Lower leg skin (tissue), 4 donors: ENCODE measurements at regions not wholly inside any gene's neighbourhood (a gene's known extent, or its start where the extent isn't known, plus 50 kb on each side); places are given as distances from the start of the nearest gene placed in this dataset.

Source experiments
- DNase-seq, 2 donors: peaks; one replicate each; pipeline ENCODE4 v3.0.0-alpha.2; 2019; ENCODE audit warnings: low spot score in 2 of 2
- H3K4me3 ChIP-seq: fragments of 200-600 bp; sonication (generic); 2 replicates; pipeline ENCODE4 v1.5.1; 2017; ENCODE audit warnings: mild to moderate bottlenecking, low read depth; ENCODE audit not compliant: poor library complexity, severe bottlenecking
- POLR2A ChIP-seq, 2 donors: fragments of 450-650 bp; IDR thresholded peaks; one replicate each; pipeline ENCODE4 v1.6.1; 2016 to 2017; ENCODE audit warnings: antibody characterized with exemption in 2 of 2, mild to moderate bottlenecking in 1 of 2, moderate library complexity in 1 of 2
- WGBS, 2 donors: methylation state at CpG; one replicate each; pipeline ENCODE4 v1.1.5; 2018; 5-methylcytosine and 5-hydroxymethylcytosine counted together
- intact Hi-C: fragments of 100-400 bp; cut with DNase I; formaldehyde crosslinking; loops from one replicate; pipeline ENCODE4 v1.15.0; 2023; ENCODE audit warnings: low total_unique reads
- TF ChIP-seq, protein P1 (sequence below), 3 donors: fragments of 450-650 bp; IDR thresholded peaks; one replicate each; pipeline ENCODE4 v1.5.1; 2016; ENCODE audit warnings: antibody characterized with exemption in 3 of 3, mild to moderate bottlenecking in 3 of 3, moderate library complexity in 2 of 3

DNA sequence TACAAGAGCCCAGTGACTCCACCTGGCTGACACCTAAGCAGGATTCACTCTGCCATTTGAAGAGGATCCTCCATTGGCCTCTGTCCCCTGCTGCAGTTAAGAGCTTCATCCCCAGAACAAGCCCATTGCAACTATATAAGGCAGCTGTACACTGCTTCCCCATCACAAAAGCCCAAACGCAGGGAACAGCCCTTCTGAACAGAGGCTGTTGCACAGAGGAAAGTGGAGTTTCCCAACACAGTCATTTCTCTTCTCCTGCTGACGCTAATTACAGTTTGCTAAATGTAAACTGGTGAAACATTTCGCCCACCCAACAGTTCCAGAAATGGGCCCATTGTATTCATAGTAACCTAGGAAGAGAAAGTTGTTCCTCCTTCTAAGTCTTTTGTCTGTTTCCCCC is 455.8 kb upstream of the DAB1 start:
- intact Hi-C loops = no loop called here
- H3K4me3 ChIP-seq = no peak overlapping the region
- TF ChIP-seq, protein P1, sequence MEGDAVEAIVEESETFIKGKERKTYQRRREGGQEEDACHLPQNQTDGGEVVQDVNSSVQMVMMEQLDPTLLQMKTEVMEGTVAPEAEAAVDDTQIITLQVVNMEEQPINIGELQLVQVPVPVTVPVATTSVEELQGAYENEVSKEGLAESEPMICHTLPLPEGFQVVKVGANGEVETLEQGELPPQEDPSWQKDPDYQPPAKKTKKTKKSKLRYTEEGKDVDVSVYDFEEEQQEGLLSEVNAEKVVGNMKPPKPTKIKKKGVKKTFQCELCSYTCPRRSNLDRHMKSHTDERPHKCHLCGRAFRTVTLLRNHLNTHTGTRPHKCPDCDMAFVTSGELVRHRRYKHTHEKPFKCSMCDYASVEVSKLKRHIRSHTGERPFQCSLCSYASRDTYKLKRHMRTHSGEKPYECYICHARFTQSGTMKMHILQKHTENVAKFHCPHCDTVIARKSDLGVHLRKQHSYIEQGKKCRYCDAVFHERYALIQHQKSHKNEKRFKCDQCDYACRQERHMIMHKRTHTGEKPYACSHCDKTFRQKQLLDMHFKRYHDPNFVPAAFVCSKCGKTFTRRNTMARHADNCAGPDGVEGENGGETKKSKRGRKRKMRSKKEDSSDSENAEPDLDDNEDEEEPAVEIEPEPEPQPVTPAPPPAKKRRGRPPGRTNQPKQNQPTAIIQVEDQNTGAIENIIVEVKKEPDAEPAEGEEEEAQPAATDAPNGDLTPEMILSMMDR (IDR thresholded peaks at IDR 0.05) = no peak
- TF ChIP-seq POLR2A (IDR thresholded peaks at IDR 0.05) = no peak
- 74 to 98% methylated on average over 3 of the region's 3 CpGs for WGBS, 2 donors
- DNase-seq = no peak

DNA sequence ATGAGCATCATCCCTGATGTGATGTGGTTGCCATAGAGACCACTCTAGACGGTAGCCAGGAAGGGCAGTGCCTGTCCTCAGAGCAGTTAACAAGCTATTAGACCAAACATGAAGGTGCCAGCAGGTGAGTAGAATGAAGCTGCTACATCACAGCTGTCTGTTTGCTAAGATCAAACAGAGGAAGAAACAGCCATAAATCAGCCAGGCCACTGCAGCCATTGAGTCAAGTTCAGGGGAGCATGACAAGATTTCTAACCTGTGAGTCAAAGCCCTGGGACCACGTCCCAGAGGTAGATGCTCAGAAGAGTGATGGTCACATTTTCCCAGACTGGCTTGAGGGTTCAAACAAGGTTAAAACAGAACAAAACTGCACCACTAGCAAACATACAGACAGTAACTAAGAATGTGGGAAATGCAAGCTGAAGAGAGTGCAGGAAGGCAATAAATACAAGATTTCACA is 450.6 kb upstream of the DAB1 start:
- DNase-seq = no peak
- no peak for TF ChIP-seq POLR2A (IDR thresholded peaks at IDR 0.05)
- TF ChIP-seq, protein P1 (IDR thresholded peaks at IDR 0.05) = no peak
- H3K4me3 ChIP-seq = no peak overlapping the region
- WGBS, 2 donors = 22 to 27% methylated on average over 2 of the region's 2 CpGs
- intact Hi-C loops = no loop called here

DNA sequence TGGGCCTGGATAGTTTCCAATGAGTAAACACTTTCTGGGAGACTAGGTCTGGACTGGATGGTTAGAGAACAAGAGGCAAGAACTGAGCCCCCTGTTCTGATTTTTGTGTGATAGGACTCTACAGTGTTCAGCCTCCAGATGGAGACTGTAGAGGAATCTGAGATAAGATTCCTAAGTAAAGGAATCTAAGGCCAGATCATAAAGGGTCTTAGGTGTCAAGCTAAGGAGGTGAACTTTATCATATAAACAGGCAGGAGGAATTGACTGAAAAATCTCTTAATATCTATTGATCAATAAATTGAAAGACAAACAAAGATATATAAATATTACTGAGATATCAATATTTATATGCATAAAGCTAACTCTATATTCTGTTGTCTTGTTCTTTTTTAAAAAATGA is 449.1 kb upstream of the DAB1 start:
- no peak for DNase-seq
- H3K4me3 ChIP-seq = no peak overlapping the region
- TF ChIP-seq, protein P1 (IDR thresholded peaks at IDR 0.05) = no peak
- TF ChIP-seq POLR2A (IDR thresholded peaks at IDR 0.05) = no peak
- intact Hi-C loops = no loop called here

DNA sequence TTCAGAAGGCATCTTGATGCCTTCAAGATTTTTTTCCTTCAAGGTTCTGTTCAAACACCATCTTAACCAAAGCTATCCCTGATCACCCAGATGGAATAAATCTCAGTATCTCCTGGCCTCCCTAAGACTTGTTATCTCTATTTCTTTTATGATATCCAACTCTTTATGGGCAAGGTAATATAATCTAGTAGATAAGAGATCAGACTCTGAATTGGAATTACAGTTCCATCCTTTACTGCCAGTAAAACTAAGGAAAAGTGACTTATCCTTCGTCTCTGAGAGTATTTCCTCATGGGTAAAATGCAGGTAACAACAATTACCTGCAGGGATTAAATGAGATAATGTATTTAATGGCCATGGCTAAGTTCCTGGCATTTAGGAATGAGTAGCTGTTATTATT is 445.0 kb upstream of the DAB1 start:
- no peak for DNase-seq
- intact Hi-C loops = no loop called here
- TF ChIP-seq, protein P1 (IDR thresholded peaks at IDR 0.05) = no peak
- 68 to 71% methylated on average over 1 of the region's 1 CpG for WGBS, 2 donors
- no peak overlapping the region for H3K4me3 ChIP-seq

DNA sequence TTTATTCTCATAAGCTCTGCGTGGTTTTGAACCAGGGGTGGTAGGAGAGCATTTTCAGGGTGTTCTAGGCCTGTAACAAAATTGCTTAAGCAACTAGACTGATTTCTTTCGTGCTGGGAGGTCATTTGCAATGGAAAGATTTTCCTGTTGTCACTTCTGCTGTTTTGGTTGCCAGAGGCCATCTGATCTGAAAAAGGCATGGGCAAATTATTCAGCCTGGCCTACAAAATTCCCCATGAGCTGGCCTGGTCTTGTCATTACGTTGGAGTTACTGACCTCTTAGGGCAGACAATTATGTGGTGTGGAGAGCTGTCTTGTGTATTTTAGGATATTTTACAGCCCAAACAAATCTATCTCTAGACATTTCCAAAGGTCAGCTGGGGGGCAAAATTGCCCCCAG is 444.4 kb upstream of the DAB1 start:
- TF ChIP-seq, protein P1 (IDR thresholded peaks at IDR 0.05) = no peak
- TF ChIP-seq POLR2A (IDR thresholded peaks at IDR 0.05) = no peak
- no peak for DNase-seq

GRCh38 chr1:57866998-57867397 is 443.1 kb upstream of the DAB1 start:
- no peak overlapping the region for H3K4me3 ChIP-seq
- TF ChIP-seq, protein P1 (IDR thresholded peaks at IDR 0.05) = no peak
- no peak for TF ChIP-seq POLR2A (IDR thresholded peaks at IDR 0.05)
- intact Hi-C loops = no loop called here
- DNase-seq = no peak
- 76 to 81% methylated on average over 8 of the region's 8 CpGs for WGBS, 2 donors

More for the DNA sequence above, 444.4 kb upstream of the DAB1 start:
- 79% methylated on average over 3 of the region's 3 CpGs for WGBS, 2 donors
- intact Hi-C loops = no loop called here
- H3K4me3 ChIP-seq = no peak overlapping the region
